ENCODE measurements at regions not wholly inside any gene's neighbourhood (a gene's known extent, or its start where the extent isn't known, plus 50 kb on each side); places are given as distances from the start of the nearest gene placed in this dataset.

DNA sequence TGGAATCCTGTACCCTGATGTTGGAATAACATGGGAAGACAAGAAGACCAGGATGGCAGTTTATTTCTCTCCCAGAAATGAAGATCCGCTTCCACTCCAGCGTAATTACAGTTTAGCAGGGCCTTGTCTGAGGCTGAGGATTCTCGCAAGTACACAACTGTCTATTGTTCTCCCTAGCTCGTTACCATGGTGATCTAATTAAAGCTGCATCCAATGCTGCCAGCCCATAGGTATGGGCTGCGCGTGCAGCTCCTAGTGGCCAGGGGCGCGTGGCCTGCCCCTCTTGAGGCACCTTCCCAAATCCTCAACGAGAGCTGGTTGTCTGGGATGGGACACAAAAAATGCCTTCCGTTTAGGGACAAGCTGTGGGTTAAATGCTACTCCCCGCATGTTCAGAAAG, 344.9 kb downstream of the CYRIA start:
- TF ChIP-seq ZNF274 (IDR thresholded peaks at IDR 0.05; ENCODE audit: low read depth, low read length): no peak
- no peak for TF ChIP-seq YY1 (IDR thresholded peaks at IDR 0.05; ENCODE audit: insufficient read depth, insufficient read length)
